GM18858 (cell line): ENCODE measurements at regions not wholly inside any gene's neighbourhood (a gene's known extent, or its start where the extent isn't known, plus 50 kb on each side); places are given as distances from the start of the nearest gene placed in this dataset.

Experiments
- ATAC-seq: cut with Tn5 transposase; IDR thresholded peaks from one replicate; pipeline ENCODE4 v1.9.1; 2021; ENCODE audit not compliant: unreplicated experiment

DNA sequence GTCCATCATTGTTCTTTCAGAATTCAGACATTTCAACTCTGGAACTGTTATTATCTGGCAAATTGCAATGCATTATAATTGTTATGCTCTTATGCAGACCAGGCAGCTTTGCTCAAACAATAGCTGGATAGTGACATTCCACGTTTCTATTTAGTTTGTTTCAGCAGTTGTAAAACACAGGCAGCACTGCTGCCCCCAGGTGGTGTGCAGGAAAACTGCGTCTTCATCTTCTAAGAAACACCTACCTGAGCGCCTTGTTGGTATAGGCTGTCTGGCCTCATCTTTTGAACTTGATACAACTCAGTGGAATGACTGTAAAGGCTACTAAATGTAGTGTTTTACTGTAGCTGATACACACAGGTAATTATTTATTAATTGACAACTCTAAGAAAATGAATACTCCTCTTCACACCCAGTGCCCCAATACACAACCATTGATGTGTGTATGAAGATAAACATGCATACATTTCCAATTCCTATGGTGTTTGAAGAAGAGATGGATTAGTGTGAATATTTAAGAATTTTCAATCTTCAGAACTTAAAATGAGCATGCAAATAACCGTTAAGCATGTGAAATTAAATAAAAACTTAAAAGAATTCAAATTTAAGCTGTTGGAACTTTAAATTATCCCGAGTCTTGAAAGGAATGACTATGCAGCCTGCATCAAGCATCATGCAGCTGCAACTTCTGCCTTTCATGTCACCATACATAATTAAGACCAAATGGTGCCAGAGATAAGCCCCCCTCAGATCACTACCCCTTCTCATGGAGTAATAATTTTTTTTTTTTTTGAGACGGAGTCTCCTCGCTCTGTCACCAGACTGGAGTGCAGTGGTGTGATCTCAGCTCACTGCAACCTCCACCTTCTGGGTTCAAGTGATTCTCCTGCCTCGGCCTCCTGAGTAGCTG is 85.6 kb downstream of the CD8B2 start:
- ATAC-seq = no peak

- no peak for ATAC-seq
Observed at GRCh38 chr2:106573773-106574172, 86.6 kb downstream of the CD8B2 start.

DNA sequence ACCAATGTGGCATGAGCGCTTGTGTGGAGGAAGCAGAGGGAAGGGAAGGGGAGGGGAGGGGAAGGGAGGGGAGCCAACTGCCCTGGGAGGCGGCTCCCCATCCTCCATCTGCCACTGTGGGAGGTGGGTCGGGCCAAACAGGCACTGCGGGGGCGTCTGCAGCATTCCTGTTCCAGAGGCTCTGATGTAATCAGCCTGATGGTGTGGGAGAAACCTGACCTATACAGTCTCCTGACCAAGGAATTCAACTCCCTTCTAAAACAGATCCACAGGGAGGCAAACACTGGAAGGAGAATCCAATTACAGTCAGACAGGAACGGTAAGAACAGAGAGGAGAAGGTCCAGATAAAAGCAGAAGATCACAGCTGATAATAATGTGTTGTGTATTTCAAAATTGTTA is 88.8 kb downstream of the CD8B2 start:
- ATAC-seq = no peak

GRCh38 chr2:106577255-106577651 is 90.1 kb downstream of the CD8B2 start:
- no peak for ATAC-seq

DNA sequence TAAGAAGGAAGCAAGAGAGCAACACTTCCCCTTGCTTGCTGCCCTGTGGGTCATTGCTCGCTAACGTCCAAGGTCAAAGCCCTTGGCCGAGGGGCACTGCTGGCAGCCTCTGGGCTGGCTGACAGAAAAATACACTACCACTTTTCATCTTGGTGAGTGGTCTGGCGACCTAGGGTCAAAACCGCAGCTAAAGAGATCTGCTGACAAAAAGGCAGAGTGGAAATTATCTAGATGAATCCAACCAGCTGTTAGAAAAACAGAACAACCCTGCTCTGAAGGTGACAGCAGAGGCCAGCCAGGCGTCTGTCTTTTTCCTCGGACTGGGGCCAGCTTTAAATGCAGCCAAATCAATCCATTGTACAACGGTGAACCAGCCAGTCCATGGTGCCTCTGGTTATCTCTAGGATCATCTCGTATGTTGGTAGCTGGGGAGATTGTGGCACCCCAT is 92.6 kb downstream of the CD8B2 start:
- ATAC-seq = no peak

DNA sequence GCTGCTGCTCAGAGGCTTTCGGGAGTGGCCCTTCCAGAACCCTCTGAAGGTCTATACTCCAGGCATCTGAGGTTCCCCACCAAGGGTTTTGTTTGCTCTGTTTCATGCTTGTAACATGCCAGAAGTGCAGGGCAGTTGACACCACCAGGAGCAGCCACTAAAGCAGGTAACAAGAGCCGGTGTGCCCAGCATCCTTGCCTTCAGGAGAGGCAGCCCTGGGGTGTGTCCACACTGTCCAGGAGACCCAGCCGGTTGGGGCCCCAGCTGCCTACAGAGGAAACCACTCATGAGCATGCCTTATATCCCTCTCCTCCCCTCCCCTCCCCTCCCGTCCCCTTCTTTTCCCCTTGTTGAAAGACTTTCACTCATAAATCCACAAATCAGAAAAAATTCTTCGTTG is 93.1 kb downstream of the CD8B2 start:
- no peak for ATAC-seq

DNA sequence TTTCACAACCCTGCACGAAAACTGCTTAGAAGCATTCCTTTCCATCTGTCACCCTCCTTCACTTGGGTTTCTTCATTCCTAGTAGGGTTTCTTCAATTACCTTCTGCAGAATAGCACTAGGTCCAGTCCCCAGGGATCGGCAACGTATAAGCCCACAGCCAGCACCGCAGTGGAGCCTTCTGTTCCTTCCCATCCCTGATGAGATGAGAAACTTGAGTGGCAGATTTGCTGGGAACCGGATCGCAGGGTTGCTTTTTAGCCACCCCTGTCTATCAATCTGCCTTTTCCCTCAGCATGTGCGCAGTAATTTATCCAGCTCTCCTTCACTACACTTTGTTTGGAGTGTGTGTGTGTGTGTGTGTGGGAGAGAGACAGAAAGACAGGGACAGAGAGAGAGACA is 94.2 kb downstream of the CD8B2 start:
- no peak for ATAC-seq

DNA sequence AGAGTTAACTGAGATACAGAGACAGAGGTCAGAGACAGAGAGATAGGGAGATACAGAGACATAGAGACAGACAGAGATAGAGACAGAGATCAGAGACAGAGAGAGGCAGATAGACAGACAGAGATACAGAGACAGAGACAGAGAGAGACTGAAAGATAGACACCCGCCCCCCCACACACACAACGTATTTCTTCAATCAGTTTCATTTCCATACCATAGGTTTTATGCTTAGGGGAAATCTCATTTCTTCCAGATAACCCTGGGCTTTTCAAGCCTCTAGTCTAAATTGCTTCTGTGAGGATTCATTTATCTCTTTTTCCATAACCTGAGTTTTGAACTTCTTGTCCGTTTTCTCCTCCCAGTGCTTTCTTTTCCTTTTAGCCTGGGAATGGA is 94.6 kb downstream of the CD8B2 start:
- no peak for ATAC-seq

DNA sequence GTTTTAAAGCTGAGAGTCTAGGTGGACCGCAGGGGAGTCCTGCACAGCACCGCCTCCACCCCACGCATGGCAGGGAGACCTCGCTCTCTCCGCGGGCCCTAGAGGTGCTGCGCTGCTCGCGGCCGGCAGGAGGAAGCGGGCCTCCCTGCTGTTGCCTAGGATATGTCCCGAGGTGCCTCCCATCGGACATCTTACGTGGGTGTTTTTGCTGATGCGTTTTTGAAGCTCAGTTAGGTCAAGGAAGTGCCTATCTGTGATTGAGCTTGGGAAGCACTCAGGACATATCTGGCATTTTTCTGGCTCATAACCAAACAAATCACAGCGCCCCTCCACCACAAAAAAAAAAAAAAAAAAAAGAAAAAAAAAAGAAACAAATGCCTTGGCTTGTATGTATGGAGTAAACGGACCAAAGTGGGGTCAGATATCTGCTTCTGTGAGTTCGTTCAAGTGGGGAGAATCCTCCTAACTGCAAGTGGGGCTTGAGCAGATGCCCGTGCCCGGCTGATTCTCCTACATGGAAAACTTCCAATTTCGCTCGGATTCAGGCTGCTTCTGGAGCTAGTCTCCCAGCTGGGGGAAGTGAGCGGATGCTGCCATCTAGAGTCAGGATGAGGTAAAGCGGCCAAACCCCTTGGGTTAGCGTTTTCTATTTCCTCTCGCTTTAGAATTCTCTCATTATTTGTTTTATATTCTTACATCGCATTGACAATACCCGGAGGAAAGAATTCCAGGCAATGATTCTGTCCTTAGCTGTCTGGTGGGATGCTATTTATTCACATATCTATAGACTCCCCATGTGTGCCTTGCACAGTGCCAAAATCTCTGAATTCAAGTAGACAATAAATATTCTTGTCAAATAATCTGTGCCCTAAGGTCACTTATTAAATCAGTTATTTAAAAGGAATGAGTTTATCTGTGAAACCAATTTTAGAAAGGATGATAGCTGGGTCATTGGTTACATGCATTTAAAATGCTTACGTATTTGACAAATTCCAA is 95.3 kb downstream of the CD8B2 start:
- no peak for ATAC-seq

DNA sequence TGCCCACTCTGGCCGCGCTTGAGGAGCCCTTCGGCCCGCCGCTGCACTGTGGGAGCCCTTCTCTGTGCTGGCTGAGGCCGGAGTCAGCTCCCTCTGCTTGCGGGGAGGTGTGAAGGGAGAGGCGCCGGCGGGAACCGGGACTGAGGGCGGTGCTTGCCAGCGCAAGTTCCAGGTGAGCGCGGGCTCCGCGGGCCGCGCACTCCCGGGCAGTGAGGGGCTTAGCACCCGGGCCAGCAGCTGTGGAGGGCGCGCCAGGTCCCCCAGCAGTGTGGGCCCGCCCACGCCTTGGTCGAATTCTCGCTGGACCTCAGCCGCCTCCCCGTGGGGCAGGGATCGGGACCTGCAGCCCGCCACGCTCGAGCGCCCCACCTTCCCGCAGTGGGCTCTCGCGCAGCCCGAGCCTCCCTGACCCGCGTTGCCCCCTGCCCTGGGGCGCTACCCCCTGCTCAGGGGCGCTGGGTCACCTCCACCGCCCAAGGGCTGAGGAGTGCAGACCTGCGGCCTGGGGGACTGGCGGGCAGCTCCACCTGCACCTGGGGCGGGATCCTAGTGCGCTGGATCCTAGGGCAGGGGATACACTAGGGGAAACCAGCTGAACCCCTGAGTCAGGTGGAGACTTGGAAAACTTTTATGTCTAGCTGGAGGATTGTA is 97.3 kb downstream of the CD8B2 start:
- ATAC-seq = no peak

DNA sequence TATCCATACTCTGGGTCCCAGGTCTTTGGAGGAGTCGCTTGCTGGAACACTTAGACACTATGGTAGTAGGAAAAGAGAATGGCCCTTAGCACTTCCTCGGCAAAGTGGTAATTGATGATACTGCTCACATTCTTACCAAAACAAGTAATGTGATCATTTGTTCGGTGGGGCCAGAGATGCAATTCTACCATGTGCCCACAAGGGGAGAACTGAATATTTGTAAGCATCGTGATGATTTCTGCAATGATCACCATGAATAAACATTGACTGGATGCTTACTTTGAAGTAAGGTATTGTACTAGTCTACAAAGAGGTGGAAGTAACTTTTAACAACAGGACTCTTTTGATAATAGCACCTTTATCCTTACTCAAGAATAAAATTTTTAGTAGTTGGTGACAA is 109.7 kb downstream of the CD8B2 start:
- ATAC-seq = no peak

DNA sequence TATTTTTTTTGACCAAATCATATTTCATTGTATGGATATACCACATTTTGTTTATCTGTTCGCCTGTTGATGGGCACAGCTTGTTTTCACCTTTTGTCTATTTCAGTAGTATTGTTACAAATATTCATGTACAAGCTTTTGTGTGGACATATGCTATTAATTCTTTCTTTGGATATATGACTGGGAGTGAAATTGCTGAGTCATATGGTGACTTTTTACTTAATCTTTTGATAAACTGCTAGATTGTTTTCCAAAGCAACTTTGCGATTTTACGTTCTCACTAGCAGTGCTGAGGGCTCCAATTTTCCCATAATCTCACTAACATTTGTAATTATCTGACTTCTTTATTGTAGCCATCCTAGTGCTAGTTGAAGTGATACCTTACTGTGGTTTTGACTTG is 112.4 kb downstream of the CD8B2 start:
- no peak for ATAC-seq

- ATAC-seq = no peak
Observed at GRCh38 chr2:106602042-106602441, 114.9 kb downstream of the CD8B2 start.

- no peak for ATAC-seq
Observed at GRCh38 chr2:106606652-106607051, 119.5 kb downstream of the CD8B2 start.

DNA sequence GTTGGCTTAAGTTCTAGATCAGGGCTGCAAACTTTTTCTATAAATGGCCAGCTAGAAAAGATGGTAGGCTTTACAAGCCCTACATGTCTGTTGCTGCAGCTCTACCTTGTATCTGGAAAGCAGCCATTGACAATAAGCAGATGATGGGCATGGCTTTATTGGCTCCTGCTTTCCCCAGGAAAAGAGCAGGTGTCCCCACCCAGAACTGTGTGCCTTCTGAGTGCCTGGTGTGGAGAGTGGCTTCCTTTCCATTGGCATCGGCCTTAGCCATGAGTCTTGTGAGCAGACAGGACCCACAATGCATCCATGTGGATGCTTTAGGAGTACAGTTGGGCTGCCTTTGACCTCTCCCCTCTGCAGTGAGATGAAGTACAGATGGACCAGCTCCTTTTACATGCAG is 120.2 kb downstream of the CD8B2 start:
- no peak for ATAC-seq

- ATAC-seq = no peak
Observed at GRCh38 chr2:106609780-106610179, 122.6 kb downstream of the CD8B2 start.

DNA sequence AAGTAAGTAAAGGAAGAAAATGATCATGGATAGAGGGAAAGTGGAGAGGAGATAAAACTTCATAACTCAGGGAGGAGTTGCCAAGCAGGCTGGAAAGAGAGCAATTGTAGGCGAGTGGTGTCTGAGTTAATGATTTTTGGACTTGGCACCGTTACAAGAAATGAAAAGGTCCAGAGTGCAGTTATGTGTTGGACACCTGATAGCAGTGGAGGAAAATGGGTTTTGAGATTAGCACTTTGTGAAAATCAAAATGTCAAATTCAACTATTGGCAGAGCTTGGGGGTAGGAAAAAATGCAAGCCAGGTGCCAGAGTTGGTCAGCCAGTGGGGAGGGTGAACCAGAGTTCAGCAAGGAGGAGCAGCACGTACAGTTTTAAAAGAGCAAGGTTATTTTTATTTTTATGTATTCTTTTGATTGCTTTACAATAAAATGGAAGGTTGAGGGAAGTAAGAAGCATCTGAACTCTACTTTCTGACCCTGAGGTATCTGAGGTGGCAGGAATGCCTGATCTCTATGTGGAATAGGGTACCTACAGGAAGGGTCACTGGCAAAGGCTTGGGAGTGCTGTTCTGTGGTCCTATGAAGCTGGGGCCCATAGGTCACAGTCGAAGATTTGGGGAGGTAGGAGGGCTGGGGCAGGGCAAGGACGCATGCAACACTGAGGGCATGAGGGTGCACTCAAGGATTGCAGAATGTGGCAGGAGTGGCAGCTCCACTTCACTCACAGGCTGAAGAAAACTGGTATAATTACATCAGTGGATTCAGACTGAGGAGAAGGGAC is 127.5 kb downstream of the CD8B2 start:
- ATAC-seq = no peak

- ATAC-seq = no peak
Observed at GRCh38 chr2:106618614-106619013, 131.4 kb downstream of the CD8B2 start.

- ATAC-seq = no peak
Observed at GRCh38 chr2:106623456-106623855, 136.3 kb downstream of the CD8B2 start.

- no peak for ATAC-seq
Observed at GRCh38 chr2:106624787-106625380, 137.7 kb downstream of the CD8B2 start.
